Activated gamma-delta T cell (primary cell): ENCODE measurements at regions not wholly inside any gene's neighbourhood (a gene's known extent, or its start where the extent isn't known, plus 50 kb on each side); places are given as distances from the start of the nearest gene placed in this dataset.

Experiments
- DNase-seq: peaks from one replicate; lab custom pipeline; 2025; lab: John Stamatoyannopoulos, UW

- DNase-seq: no peak
Observed at GRCh38 chr4:151983854-151984253, 223.0 kb upstream of the GATB start.

- DNase-seq: no peak
Observed at GRCh38 chr4:151979819-151980218, 219.0 kb upstream of the GATB start.

GRCh38 chr4:151968643-151969042 lies 207.8 kb upstream of the GATB start:
- no peak for DNase-seq

- no peak for DNase-seq
Observed at GRCh38 chr4:151967074-151967473, 206.3 kb upstream of the GATB start.

GRCh38 chr4:151962138-151962823 lies 201.5 kb upstream of the GATB start:
- no peak for DNase-seq

GRCh38 chr4:151961456-151961855 lies 200.6 kb upstream of the GATB start:
- no peak for DNase-seq

- DNase-seq: no peak
Observed at GRCh38 chr4:151960449-151961230, 199.8 kb upstream of the GATB start.

GRCh38 chr4:151957153-151957552 lies 196.3 kb upstream of the GATB start:
- no peak for DNase-seq

- DNase-seq: no peak
Observed at GRCh38 chr4:151955721-151956380, 195.0 kb upstream of the GATB start.

- DNase-seq: no peak
Observed at GRCh38 chr4:151953795-151954372, 193.1 kb upstream of the GATB start.

- DNase-seq: no peak
Observed at GRCh38 chr4:151953312-151953711, 192.5 kb upstream of the GATB start.

GRCh38 chr4:151952711-151953254 lies 192.0 kb upstream of the GATB start:
- no peak for DNase-seq

GRCh38 chr4:151952137-151952536 lies 191.3 kb upstream of the GATB start:
- DNase-seq: no peak

- DNase-seq: no peak
Observed at GRCh38 chr4:151951671-151952050, 190.9 kb upstream of the GATB start.

GRCh38 chr4:151950993-151951670 lies 190.3 kb upstream of the GATB start:
- no peak for DNase-seq

- DNase-seq: no peak
Observed at GRCh38 chr4:151948351-151949016, 187.7 kb upstream of the GATB start.

- DNase-seq: no peak
Observed at GRCh38 chr4:151946718-151947117, 185.9 kb upstream of the GATB start.

GRCh38 chr4:151942971-151943370 lies 182.2 kb upstream of the GATB start:
- DNase-seq: no peak

GRCh38 chr4:151940926-151941617 lies 180.3 kb upstream of the GATB start:
- DNase-seq: no peak

GRCh38 chr4:151940291-151940690 lies 179.5 kb upstream of the GATB start:
- no peak for DNase-seq

GRCh38 chr4:151939670-151940069 lies 178.9 kb upstream of the GATB start:
- no peak for DNase-seq
